NB4 (cell line): ENCODE measurements at regions not wholly inside any gene's neighbourhood (a gene's known extent, or its start where the extent isn't known, plus 50 kb on each side); places are given as distances from the start of the nearest gene placed in this dataset.

Experiments
- DNase-seq: peaks from one replicate; pipeline ENCODE4 v3.0.0; 2010; ENCODE audit warnings: low read depth
- H3K4me3 ChIP-seq: one replicate; pipeline ENCODE4 v1.5.1; 2011; ENCODE audit warnings: mild to moderate bottlenecking, low read depth, low read length, moderate library complexity
- CTCF ChIP-seq: IDR thresholded peaks from one replicate; pipeline ENCODE4 v1.5.1; 2012; ENCODE audit warnings: low read depth, low read length
- MAX ChIP-seq: IDR thresholded peaks from 2 replicates; pipeline ENCODE4 v1.6.1; 2011; ENCODE audit warnings: low read depth, low read length
- MYC ChIP-seq: IDR thresholded peaks from 2 replicates; pipeline ENCODE4 v1.6.1; 2011; ENCODE audit warnings: low read depth, low read length
- POLR2A ChIP-seq: IDR thresholded peaks from 2 replicates; pipeline ENCODE4 v1.6.1; 2011; ENCODE audit warnings: mild to moderate bottlenecking; ENCODE audit not compliant: insufficient read length; ENCODE audit errors: extremely low read depth

GRCh38 chr1:22280526-22280925 is 137.6 kb upstream of the WNT4 start:
- no peak for DNase-seq
- TF ChIP-seq MYC (no peak), CTCF (no peak), MAX (no peak), POLR2A (no peak)
- H3K4me3 ChIP-seq: no peak overlapping the region

GRCh38 chr1:22281521-22282363 is 138.8 kb upstream of the WNT4 start:
- no peak for DNase-seq
- TF ChIP-seq POLR2A: no peak
- no peak for TF ChIP-seq CTCF
- no peak for TF ChIP-seq MAX
- no peak for TF ChIP-seq MYC
- H3K4me3 ChIP-seq: no peak overlapping the region

GRCh38 chr1:22282364-22282995 is 139.6 kb upstream of the WNT4 start:
- no peak for DNase-seq
- H3K4me3 ChIP-seq: no peak overlapping the region
- TF ChIP-seq MYC (no peak), CTCF (no peak), MAX (no peak), POLR2A (no peak)

- no peak for TF ChIP-seq POLR2A
- TF ChIP-seq MAX: no peak
- TF ChIP-seq MYC: no peak
- TF ChIP-seq CTCF: no peak
- no peak overlapping the region for H3K4me3 ChIP-seq
- no peak for DNase-seq
Observed at GRCh38 chr1:22283596-22283995, 140.7 kb upstream of the WNT4 start.

GRCh38 chr1:22284236-22284635 is 141.3 kb upstream of the WNT4 start:
- no peak overlapping the region for H3K4me3 ChIP-seq
- no peak for DNase-seq
- TF ChIP-seq POLR2A (no peak), MYC (no peak), MAX (no peak), CTCF (no peak)
